HCT116 (cell line): ENCODE measurements at regions not wholly inside any gene's neighbourhood (a gene's known extent, or its start where the extent isn't known, plus 50 kb on each side); places are given as distances from the start of the nearest gene placed in this dataset.

Source experiments
- EZH2 ChIP-seq: fragments of 200-600 bp; sonication (generic); IDR thresholded peaks from 2 replicates; pipeline ENCODE4 v1.6.1; 2017; ENCODE audit warnings: antibody characterized with exemption, mixed run types
- JUND ChIP-seq: IDR thresholded peaks from 2 replicates; pipeline ENCODE4 v1.6.1; 2012
- POLR2A ChIP-seq: IDR thresholded peaks from 2 replicates; pipeline ENCODE4 v1.7.0; 2011; ENCODE audit warnings: borderline replicate concordance; ENCODE audit not compliant: insufficient read depth, insufficient read length; ENCODE audit errors: extremely low read depth
- TCF7L2 ChIP-seq: IDR thresholded peaks from 2 replicates; pipeline ENCODE4 v1.7.0; 2011; ENCODE audit warnings: borderline replicate concordance, inconsistent platforms; ENCODE audit not compliant: insufficient read depth, insufficient read length; ENCODE audit errors: extremely low read depth
- TF ChIP-seq, protein P1 (sequence below), 3 experiments: fragments of 200-600 bp in 1 of 3; sonication (generic) in 1 of 3; IDR thresholded peaks in 2 of 3; conservative IDR thresholded peaks in 1 of 3; 2 replicates each; pipeline ENCODE4 v1.5.1; 2012 to 2017; ENCODE audit warnings: low read depth in 2 of 3, low read length in 2 of 3, antibody characterized with exemption in 1 of 3, borderline replicate concordance in 1 of 3, control low read depth in 1 of 3, mild to moderate bottlenecking in 1 of 3, mixed read lengths in 1 of 3, mixed run types in 1 of 3, moderate library complexity in 1 of 3; ENCODE audit not compliant: insufficient read depth in 1 of 3
- TF ChIP-seq, protein P2 (sequence below): IDR thresholded peaks from 2 replicates; pipeline ENCODE4 v1.6.1; 2012

DNA sequence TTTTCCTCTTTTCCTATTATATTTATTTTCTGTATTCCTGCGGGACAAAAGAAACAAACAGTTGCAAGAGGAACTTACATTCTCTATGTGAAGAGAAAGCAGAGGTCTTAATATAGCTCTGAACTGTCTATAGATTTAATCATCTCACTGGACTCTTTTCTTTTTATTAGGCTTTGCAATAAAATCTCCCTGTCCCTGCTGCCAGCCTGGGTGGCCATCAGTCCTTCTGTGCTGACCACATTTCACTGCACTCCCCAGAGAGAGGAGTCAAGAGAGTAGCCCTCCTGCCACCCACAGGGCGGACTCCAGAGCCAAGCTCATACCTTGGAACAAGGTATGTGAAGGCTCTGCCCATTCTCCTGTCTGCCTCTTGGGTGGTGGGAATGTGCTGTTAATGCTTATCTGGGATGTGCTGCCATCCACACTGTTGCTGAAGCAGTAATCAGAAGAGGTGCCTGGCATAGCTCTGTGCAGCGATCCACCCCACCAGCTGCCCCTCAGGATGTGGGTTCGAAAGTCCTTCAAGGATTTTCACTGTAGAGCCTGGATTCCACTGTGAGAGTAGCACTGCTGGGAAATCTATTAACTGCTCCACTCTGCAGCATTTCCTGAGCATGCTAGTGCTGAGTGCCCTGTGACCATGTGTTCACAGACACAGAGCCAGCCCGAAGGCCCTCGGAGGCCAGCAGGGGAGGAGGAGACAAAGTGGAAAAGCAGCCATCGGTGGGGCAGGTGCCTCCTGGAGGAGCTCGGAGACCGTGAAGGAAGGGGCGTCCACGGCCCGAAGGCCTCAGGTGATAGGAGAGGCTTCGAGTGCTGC, 334.6 kb downstream of the MED10 start:
- TF ChIP-seq POLR2A = no peak
- TF ChIP-seq, protein P1, sequence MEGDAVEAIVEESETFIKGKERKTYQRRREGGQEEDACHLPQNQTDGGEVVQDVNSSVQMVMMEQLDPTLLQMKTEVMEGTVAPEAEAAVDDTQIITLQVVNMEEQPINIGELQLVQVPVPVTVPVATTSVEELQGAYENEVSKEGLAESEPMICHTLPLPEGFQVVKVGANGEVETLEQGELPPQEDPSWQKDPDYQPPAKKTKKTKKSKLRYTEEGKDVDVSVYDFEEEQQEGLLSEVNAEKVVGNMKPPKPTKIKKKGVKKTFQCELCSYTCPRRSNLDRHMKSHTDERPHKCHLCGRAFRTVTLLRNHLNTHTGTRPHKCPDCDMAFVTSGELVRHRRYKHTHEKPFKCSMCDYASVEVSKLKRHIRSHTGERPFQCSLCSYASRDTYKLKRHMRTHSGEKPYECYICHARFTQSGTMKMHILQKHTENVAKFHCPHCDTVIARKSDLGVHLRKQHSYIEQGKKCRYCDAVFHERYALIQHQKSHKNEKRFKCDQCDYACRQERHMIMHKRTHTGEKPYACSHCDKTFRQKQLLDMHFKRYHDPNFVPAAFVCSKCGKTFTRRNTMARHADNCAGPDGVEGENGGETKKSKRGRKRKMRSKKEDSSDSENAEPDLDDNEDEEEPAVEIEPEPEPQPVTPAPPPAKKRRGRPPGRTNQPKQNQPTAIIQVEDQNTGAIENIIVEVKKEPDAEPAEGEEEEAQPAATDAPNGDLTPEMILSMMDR (IDR thresholded peaks at IDR 0.05 in 2 of 3, conservative IDR thresholded peaks at IDR 0.05 in 1 of 3; ENCODE audit: borderline replicate concordance in 1 of 3, insufficient read depth in 1 of 3, low read depth in 2 of 3, low read length in 2 of 3) = no peak
- no peak for TF ChIP-seq JUND
- TF ChIP-seq EZH2 = no peak
- no peak for TF ChIP-seq TCF7L2
- TF ChIP-seq, protein P2, sequence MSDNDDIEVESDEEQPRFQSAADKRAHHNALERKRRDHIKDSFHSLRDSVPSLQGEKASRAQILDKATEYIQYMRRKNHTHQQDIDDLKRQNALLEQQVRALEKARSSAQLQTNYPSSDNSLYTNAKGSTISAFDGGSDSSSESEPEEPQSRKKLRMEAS = no peak
